Lung microvascular endothelial cell (primary cell): ENCODE measurements at regions not wholly inside any gene's neighbourhood (a gene's known extent, or its start where the extent isn't known, plus 50 kb on each side); places are given as distances from the start of the nearest gene placed in this dataset.

Experiments
- DNase-seq, 2 donors: peaks; one replicate each; pipeline versions ENCODE4 v3.0.0 to v3.0.0-alpha.2; 2010; ENCODE audit warnings: low read depth in 2 of 2

- no peak for DNase-seq
Observed at GRCh38 chr15:97162805-97163495, 797.6 kb upstream of the ARRDC4 start.

- DNase-seq = no peak
Observed at GRCh38 chr15:97165205-97165604, 795.3 kb upstream of the ARRDC4 start.

GRCh38 chr15:97168704-97169475 lies 791.6 kb upstream of the ARRDC4 start:
- no peak for DNase-seq

GRCh38 chr15:97171556-97171955 lies 788.9 kb upstream of the ARRDC4 start:
- DNase-seq = no peak

GRCh38 chr15:97174886-97175540 lies 785.5 kb upstream of the ARRDC4 start:
- DNase-seq = no peak

DNA sequence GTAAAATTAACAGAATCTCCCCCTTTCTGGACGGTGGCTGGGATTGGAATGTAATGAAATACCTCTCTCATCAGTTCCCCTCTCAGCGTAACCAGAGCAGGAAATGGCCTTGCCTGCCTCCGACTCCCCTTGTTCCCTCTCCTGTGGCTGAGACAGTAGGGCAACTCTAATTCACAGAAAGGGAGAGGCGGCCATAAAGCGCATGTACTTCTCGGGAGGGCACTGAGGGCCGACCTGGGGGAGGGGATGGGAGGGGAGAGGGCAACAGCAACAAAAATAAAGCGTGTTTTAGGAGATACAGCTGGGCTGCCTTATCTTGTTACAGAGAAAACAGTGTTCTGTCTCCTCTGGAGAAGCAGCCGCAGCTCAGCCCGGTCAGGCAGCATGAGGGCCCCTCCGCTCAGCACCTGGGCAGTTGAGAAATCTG lies 783.3 kb upstream of the ARRDC4 start:
- DNase-seq = no peak

DNA sequence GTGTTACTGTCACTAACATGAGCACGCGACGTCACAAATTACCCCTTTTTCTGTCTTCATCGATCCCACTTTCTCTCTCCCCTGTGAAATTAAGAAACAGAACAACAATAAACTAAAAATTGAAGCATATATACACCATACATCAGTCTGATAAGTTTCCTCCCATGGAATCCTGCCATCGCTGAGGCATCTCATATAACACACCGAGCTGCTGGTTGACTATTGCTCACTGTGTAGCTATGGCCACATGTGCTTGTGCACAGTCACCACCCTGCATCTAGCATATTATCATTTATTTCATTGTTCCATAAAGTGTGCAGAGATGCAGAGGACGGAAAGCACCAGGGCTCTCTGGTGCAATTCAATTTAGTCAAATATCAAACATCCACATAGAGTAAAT lies 777.9 kb upstream of the ARRDC4 start:
- no peak for DNase-seq

DNA sequence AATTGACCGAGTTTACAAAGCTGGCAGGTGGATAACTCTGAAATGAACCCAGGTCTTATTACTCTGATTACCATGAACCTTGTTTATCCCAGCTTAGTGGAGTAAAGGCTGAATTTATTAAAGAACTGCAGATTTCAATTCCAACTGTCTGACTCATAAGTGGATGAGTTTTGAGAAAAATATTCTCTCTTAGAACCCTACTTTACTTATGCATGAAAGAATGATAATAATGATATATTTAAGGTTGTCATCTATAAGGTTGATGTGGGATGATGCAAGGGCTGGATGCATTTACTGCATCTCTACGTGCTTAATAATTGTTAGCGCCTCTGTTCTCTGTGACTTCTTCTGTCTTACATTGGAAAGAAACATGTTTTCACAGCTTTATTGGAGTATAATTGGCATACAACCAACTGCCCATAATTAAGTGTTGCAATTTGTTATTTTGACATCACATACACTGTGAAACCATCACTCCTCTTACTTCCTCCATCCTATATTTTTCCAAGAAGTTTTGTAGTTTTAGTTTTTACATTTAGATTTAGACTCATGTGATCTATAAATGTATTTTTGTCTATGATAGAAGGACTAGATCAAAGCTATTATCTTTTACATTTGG lies 771.2 kb upstream of the ARRDC4 start:
- DNase-seq = no peak

GRCh38 chr15:97194750-97195149 lies 765.8 kb upstream of the ARRDC4 start:
- no peak for DNase-seq

GRCh38 chr15:97196048-97197014 lies 764.2 kb upstream of the ARRDC4 start:
- no peak for DNase-seq

GRCh38 chr15:97199393-97200051 lies 761.0 kb upstream of the ARRDC4 start:
- DNase-seq = no peak

DNA sequence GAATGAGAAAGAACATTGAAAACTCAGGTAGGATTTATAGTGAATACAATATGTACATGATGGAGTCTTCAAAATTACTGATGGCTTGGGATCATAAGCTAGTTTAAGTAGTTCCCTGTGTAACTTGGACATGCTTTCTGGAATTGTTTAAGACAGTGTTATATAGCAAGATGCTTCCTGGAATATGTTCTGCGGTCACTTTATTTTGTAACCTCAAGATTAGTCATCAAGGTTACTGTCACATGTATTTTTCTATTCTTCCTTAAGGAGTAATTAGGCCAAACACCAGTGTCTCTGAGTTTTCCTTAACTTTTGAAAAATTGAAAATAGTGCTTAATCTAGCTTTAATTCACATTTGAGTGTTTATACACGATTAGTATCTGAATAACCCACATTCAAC lies 760.3 kb upstream of the ARRDC4 start:
- no peak for DNase-seq

DNA sequence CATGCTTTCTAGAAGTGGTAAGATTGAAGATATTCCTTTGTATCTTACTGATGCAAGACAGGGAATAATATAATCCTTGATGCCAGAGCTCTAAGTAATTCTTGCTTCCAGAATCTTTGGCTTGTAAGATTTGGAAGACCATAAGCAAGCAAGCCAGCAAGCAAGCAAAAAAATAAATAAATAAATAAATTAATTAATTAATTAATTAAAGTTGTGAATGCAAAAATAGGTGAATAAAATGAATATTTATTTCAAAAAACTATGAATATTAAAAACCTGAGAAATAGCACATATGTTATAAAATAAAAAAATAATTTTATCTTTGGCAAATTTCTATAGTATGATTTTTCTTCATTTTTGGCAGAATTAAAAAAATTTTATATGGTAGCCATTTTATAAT lies 750.2 kb upstream of the ARRDC4 start:
- no peak for DNase-seq

- no peak for DNase-seq
Observed at GRCh38 chr15:97215629-97216028, 744.9 kb upstream of the ARRDC4 start.

GRCh38 chr15:97224191-97224641 lies 736.3 kb upstream of the ARRDC4 start:
- DNase-seq = no peak

- peak; percentile 69 to 82 for DNase-seq
Observed at GRCh38 chr15:97234851-97235610, 725.5 kb upstream of the ARRDC4 start.

DNA sequence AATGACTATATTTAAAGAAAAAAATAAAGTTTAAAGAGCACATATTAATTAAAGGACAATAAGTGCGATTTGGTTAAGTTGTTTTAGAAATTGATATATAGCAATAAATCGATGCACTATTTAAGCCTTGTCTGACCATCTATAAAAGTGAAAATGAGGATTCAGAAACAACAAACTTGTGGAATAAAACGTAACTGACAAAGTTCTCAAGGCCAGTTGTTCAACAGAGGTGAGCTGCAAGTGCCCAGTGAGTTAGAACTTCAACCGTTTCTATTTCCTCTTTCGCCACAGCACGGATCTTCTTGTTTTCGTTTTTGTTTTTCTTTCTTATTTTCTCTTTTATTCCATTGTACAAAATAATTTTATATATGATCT lies 724.9 kb upstream of the ARRDC4 start:
- no peak for DNase-seq

DNA sequence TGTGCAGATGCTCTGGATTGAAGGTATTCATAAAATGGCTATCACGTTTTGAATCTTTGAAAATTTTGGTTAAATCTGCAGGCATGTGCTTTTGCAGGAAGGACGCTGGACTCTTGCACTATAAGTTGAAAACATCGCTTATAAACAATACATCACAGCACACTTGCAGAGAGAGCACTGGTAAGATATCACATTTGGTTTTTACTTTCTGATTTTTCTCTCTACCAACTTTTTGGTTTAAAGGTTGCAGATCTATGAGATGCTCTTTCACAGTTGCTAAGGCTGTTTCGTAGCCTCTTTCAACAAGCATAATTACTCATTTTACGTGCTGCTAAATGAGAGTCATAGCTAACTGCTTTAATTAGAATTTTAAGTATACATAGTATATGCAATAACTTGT lies 724.4 kb upstream of the ARRDC4 start:
- no peak for DNase-seq

DNA sequence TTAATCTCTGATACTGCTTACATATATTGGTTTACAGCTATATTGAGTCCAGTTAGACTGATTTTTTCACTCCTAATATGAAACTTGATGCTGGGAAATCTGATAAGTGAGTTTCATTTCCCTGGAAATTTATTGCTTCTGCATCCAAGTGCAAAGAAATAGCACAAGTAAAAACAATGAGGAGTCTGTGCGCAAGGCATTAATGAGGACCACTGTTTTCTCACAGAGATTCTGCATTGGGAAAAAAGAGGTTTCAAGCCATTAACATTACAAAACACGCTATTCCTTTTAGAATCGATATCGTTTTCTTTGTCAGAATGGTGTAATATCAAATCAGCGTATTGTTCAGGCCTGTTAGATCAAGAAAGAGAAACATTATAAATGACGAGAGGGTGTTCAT lies 723.3 kb upstream of the ARRDC4 start:
- no peak for DNase-seq

GRCh38 chr15:97248376-97248775 lies 712.1 kb upstream of the ARRDC4 start:
- no peak for DNase-seq
